ENCODE measurements at regions not wholly inside any gene's neighbourhood (a gene's known extent, or its start where the extent isn't known, plus 50 kb on each side); places are given as distances from the start of the nearest gene placed in this dataset.

- ATAC-seq (no peak), DNase-seq (ENCODE audit: missing footprints) (no peak)
- intact Hi-C loops (cut with DNase I), result no loop called here
These were observed 52.2 kb upstream of the VTCN1 start for GRCh38 chr1:117262976-117263375.

- intact Hi-C loops (cut with DNase I), result no loop called here
- DNase-seq (ENCODE audit: missing footprints) (no peak), ATAC-seq (no peak)
These were observed 50.7 kb upstream of the VTCN1 start for GRCh38 chr1:117261424-117261785.

GRCh38 chr1:117260761-117261423, 50.2 kb upstream of the VTCN1 start:
- ATAC-seq (no peak), DNase-seq (ENCODE audit: missing footprints) (no peak)
- intact Hi-C loops (cut with DNase I), result no loop called here
